Neural cell (in vitro differentiated cells): ENCODE measurements at regions not wholly inside any gene's neighbourhood (a gene's known extent, or its start where the extent isn't known, plus 50 kb on each side); places are given as distances from the start of the nearest gene placed in this dataset.

ENCODE experiments used
- H2AFZ ChIP-seq: fragments of 200-600, 300-800 bp; sonication (generic), shearing (Covaris generic); 2 replicates; pipeline ENCODE4 v1.6.0; 2014; ENCODE audit warnings: low read depth, mild to moderate bottlenecking, antibody characterized with exemption, low read length, moderate library complexity
- H3F3A ChIP-seq: fragments of 200-600 bp; shearing (Covaris generic); 2 replicates; pipeline ENCODE4 v1.6.1; 2016; ENCODE audit warnings: mild to moderate bottlenecking, moderate library complexity, mixed read lengths, antibody characterized with exemption, low read length; ENCODE audit not compliant: insufficient read depth, poor library complexity, severe bottlenecking
- H3K27ac ChIP-seq: fragments of 200-600, 300-800 bp; sonication (generic), shearing (Covaris generic); 2 replicates; pipeline ENCODE4 v1.5.1; 2014; ENCODE audit warnings: mild to moderate bottlenecking, low read length, moderate library complexity
- H3K27me3 ChIP-seq: fragments of 300-800, 200-600 bp; sonication (generic), shearing (Covaris generic); 2 replicates; pipeline ENCODE4 v1.6.0; 2014; ENCODE audit warnings: mild to moderate bottlenecking, low read depth, low read length, moderate library complexity; ENCODE audit not compliant: insufficient read depth
- H3K36me3 ChIP-seq: fragments of 300-800, 200-600 bp; sonication (generic), shearing (Covaris generic); 2 replicates; pipeline ENCODE4 v1.5.1; 2014; ENCODE audit warnings: mild to moderate bottlenecking, antibody characterized with exemption, low read length, moderate library complexity; ENCODE audit not compliant: insufficient read depth
- H3K4me2 ChIP-seq: fragments of 300-800, 200-600 bp; sonication (generic), shearing (Covaris generic); 2 replicates; pipeline ENCODE4 v1.6.0; 2014; ENCODE audit warnings: mild to moderate bottlenecking, low read length
- H3K4me3 ChIP-seq: fragments of 300-800, 200-600 bp; sonication (generic), shearing (Covaris generic); 2 replicates; pipeline ENCODE4 v1.5.1; 2014; ENCODE audit warnings: mild to moderate bottlenecking, low read length, moderate library complexity
- H3K79me2 ChIP-seq: fragments of 200-600 bp; shearing (Covaris generic); replicated peaks from 2 replicates; pipeline ENCODE4 v1.6.0; 2014; ENCODE audit warnings: mild to moderate bottlenecking, low read length, moderate library complexity; ENCODE audit not compliant: insufficient read depth
- H3K9ac ChIP-seq: fragments of 300-800, 200-600 bp; sonication (generic), shearing (Covaris generic); 2 replicates; pipeline ENCODE4 v1.6.1; 2016; ENCODE audit warnings: mild to moderate bottlenecking, low read length, mixed read lengths
- H3K9me2 ChIP-seq: fragments of 200-600 bp; shearing (Covaris generic); 2 replicates; pipeline ENCODE4 v1.6.1; 2016; ENCODE audit warnings: mild to moderate bottlenecking, low read length, mixed read lengths; ENCODE audit not compliant: insufficient read depth
- H3K9me3 ChIP-seq: fragments of 200-600, 300-800 bp; sonication (generic), shearing (Covaris generic); 2 replicates; pipeline ENCODE4 v1.6.1; 2016; ENCODE audit warnings: mild to moderate bottlenecking, mixed run types, low read length, moderate library complexity, mixed read lengths
- H4K20me1 ChIP-seq: fragments of 200-600 bp; shearing (Covaris generic); 2 replicates; pipeline ENCODE4 v1.6.1; 2016; ENCODE audit warnings: mild to moderate bottlenecking, mixed run types; ENCODE audit not compliant: insufficient read depth
- CTCF ChIP-seq: fragments of 450-650 bp; IDR thresholded peaks from 2 replicates; pipeline ENCODE4 v1.5.1; 2014; ENCODE audit warnings: antibody characterized with exemption, mild to moderate bottlenecking, moderate library complexity; ENCODE audit not compliant: poor library complexity, severe bottlenecking
- EP300 ChIP-seq: fragments of 450-650 bp; conservative IDR thresholded peaks from 2 replicates; pipeline ENCODE4 v1.6.1; 2014; ENCODE audit warnings: antibody characterized with exemption, mild to moderate bottlenecking, moderate library complexity; ENCODE audit not compliant: poor library complexity, severe bottlenecking
- EZH2 ChIP-seq: fragments of 200-600, 300-800 bp; shearing (Covaris generic), sonication (generic); IDR thresholded peaks from 2 replicates; pipeline ENCODE4 v1.6.1; 2014; ENCODE audit warnings: antibody characterized with exemption, low read length, borderline replicate concordance, mild to moderate bottlenecking; ENCODE audit not compliant: insufficient read depth, poor library complexity, severe bottlenecking
- MXI1 ChIP-seq: fragments of 450-650 bp; conservative IDR thresholded peaks from 2 replicates; pipeline ENCODE4 v1.6.1; 2014; ENCODE audit warnings: antibody characterized with exemption, mild to moderate bottlenecking; ENCODE audit not compliant: poor library complexity, severe bottlenecking
- POLR2AphosphoS5 ChIP-seq: IDR thresholded peaks from 2 replicates; pipeline ENCODE4 v1.6.1; 2012
- RAD21 ChIP-seq: fragments of 450-650 bp; conservative IDR thresholded peaks from 2 replicates; pipeline ENCODE4 v1.6.1; 2014; ENCODE audit warnings: antibody characterized with exemption, mild to moderate bottlenecking, moderate library complexity
- REST ChIP-seq: IDR thresholded peaks from 2 replicates; pipeline ENCODE4 v1.6.1; 2012; ENCODE audit warnings: borderline replicate concordance
- SMC3 ChIP-seq: fragments of 450-650 bp; conservative IDR thresholded peaks from 2 replicates; pipeline ENCODE4 v1.6.1; 2014; ENCODE audit warnings: antibody characterized with exemption, mild to moderate bottlenecking, moderate library complexity; ENCODE audit not compliant: poor library complexity
- TAF1 ChIP-seq: IDR thresholded peaks from 2 replicates; pipeline ENCODE4 v1.6.1; 2012; ENCODE audit warnings: low read depth

- Histone ChIP-seq H3K27ac (no peak overlapping the region), H3K9me2 (no peaks in the 10 kb centered on the region), H3K27me3 (no peaks in the 10 kb centered on the region), H3K9ac (no peak overlapping the region), H3K4me2 (no peak overlapping the region), H3K79me2 (no peaks in the 10 kb centered on the region), H3K4me3 (no peak overlapping the region), H4K20me1 (no peaks in the 10 kb centered on the region), H2AFZ (no peak overlapping the region), H3K36me3 (no peaks in the 10 kb centered on the region), H3F3A (no peaks in the 10 kb centered on the region), H3K9me3 (no peaks in the 10 kb centered on the region)
- TF ChIP-seq TAF1, result no peak
- no peak for TF ChIP-seq RAD21
- TF ChIP-seq EP300, result no peak
- TF ChIP-seq POLR2AphosphoS5, result no peak
- TF ChIP-seq REST, result no peak
- no peak for TF ChIP-seq SMC3
- TF ChIP-seq MXI1, result no peak
- TF ChIP-seq CTCF, result no peak
- TF ChIP-seq EZH2, result no peak
These were observed 138.2 kb upstream of the PLPPR1 start for GRCh38 chr9:100890321-100890720.

- H3K27me3 ChIP-seq, result no peaks in the 10 kb centered on the region
- no peak overlapping the region for H3K4me3 ChIP-seq
- no peak overlapping the region for H2AFZ ChIP-seq
- no peaks in the 10 kb centered on the region for H3K36me3 ChIP-seq
- no peaks in the 10 kb centered on the region for H3K9me3 ChIP-seq
- H3K79me2 ChIP-seq, result no peaks in the 10 kb centered on the region
- TF ChIP-seq MXI1 (no peak), EP300 (peak; percentile 39)
- H3K9me2 ChIP-seq, result no peaks in the 10 kb centered on the region
- no peak overlapping the region for H3K27ac ChIP-seq
- H3K4me2 ChIP-seq, result peak overlapping the region; percentile 17
- H3F3A ChIP-seq, result no peaks in the 10 kb centered on the region
- no peaks in the 10 kb centered on the region for H4K20me1 ChIP-seq
- H3K9ac ChIP-seq, result no peak overlapping the region
These were observed 117.3 kb upstream of the PLPPR1 start for GRCh38 chr9:100911273-100911672.

GRCh38 chr9:100913257-100913656 is 115.3 kb upstream of the PLPPR1 start:
- no peak overlapping the region for H3K27ac ChIP-seq
- no peak overlapping the region for H3K4me3 ChIP-seq
- no peaks in the 10 kb centered on the region for H3K9me2 ChIP-seq
- no peaks in the 10 kb centered on the region for H3K79me2 ChIP-seq
- no peaks in the 10 kb centered on the region for H3K9me3 ChIP-seq
- H2AFZ ChIP-seq, result no peak overlapping the region
- H3F3A ChIP-seq, result no peaks in the 10 kb centered on the region
- H3K4me2 ChIP-seq, result no peak overlapping the region
- no peak overlapping the region for H3K9ac ChIP-seq
- TF ChIP-seq POLR2AphosphoS5 (no peak), RAD21 (no peak), REST (no peak), TAF1 (no peak), EZH2 (no peak), MXI1 (no peak), EP300 (no peak), CTCF (no peak), SMC3 (no peak)
- H4K20me1 ChIP-seq, result no peaks in the 10 kb centered on the region
- no peaks in the 10 kb centered on the region for H3K36me3 ChIP-seq
- no peaks in the 10 kb centered on the region for H3K27me3 ChIP-seq
